ENCODE measurements at regions not wholly inside any gene's neighbourhood (a gene's known extent, or its start where the extent isn't known, plus 50 kb on each side); places are given as distances from the start of the nearest gene placed in this dataset.

- no peak for TF ChIP-seq CTCF (IDR thresholded peaks at IDR 0.05)
- H3K4me3 ChIP-seq (ENCODE audit: low read depth in 1 of 2, low read length in 1 of 2) = no peak overlapping the region
- no peaks in the 10 kb centered on the region for H3K27me3 ChIP-seq
Measured at GRCh38 chr13:109448629-109449028, 337.8 kb downstream of the IRS2 start.

GRCh38 chr13:109447667-109448066 is 338.7 kb downstream of the IRS2 start:
- Histone ChIP-seq H3K4me3 (ENCODE audit: low read depth in 1 of 2, low read length in 1 of 2) (no peak overlapping the region), H3K27ac (no peak overlapping the region), H3K4me1 (ENCODE audit: control insufficient read depth in 1 of 2, insufficient read depth in 1 of 2, low read depth in 1 of 2, low read length in 1 of 2) (no peaks in the 10 kb centered on the region), H3K9me3 (no peaks in the 10 kb centered on the region), H3K36me3 (no peaks in the 10 kb centered on the region), H3K27me3 (no peaks in the 10 kb centered on the region)
- TF ChIP-seq CTCF (IDR thresholded peaks at IDR 0.05) = no peak

More at GRCh38 chr13:109448629-109449028, 337.8 kb downstream of the IRS2 start:
- Histone ChIP-seq H3K4me1 (ENCODE audit: control insufficient read depth in 1 of 2, insufficient read depth in 1 of 2, low read depth in 1 of 2, low read length in 1 of 2) (no peaks in the 10 kb centered on the region), H3K27ac (no peak overlapping the region), H3K9me3 (no peaks in the 10 kb centered on the region), H3K36me3 (no peaks in the 10 kb centered on the region)

- H3K36me3 ChIP-seq = no peaks in the 10 kb centered on the region
- no peak overlapping the region for H3K4me3 ChIP-seq (ENCODE audit: low read depth in 1 of 2, low read length in 1 of 2)
- H3K4me1 ChIP-seq (ENCODE audit: control insufficient read depth in 1 of 2, insufficient read depth in 1 of 2, low read depth in 1 of 2, low read length in 1 of 2) = peaks cover 11 to 31% of the 10 kb centered on the region in 2 experiments
- H3K9me3 ChIP-seq = no peaks in the 10 kb centered on the region
- peak overlapping the region; percentile 46 for H3K27ac ChIP-seq
- no peaks in the 10 kb centered on the region for H3K27me3 ChIP-seq
- no peak for TF ChIP-seq CTCF (IDR thresholded peaks at IDR 0.05)
Measured at GRCh38 chr13:109440320-109440719, 346.1 kb downstream of the IRS2 start.

- Histone ChIP-seq H3K36me3 (no peaks in the 10 kb centered on the region), H3K27me3 (no peaks in the 10 kb centered on the region), H3K4me1 (ENCODE audit: control insufficient read depth in 1 of 2, insufficient read depth in 1 of 2, low read depth in 1 of 2, low read length in 1 of 2) (peaks cover 11 to 31% of the 10 kb centered on the region in 2 experiments), H3K9me3 (no peaks in the 10 kb centered on the region), H3K27ac (peak overlapping the region; percentile 46), H3K4me3 (ENCODE audit: low read depth in 1 of 2, low read length in 1 of 2) (no peak overlapping the region)
- TF ChIP-seq CTCF (IDR thresholded peaks at IDR 0.05) = no peak
Measured at GRCh38 chr13:109439813-109440212, 346.6 kb downstream of the IRS2 start.

DNA sequence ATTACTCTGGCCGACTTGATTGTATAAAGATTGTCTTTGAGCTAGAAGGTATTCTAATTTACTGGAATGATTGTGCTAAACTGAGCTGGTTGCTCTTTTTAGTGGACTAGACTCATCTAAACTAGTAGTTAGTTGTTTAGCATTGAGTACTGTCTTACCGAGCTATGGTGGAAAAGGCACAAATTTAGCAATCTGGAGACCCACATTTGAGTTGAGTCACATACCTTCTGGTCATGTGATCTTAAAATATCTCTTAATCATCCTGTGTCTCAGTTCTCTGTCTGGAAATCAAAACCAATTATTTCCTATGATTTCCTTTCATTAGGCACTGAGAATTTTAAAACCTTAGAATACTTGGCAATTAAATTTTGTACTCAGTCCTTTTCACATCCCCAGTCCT is 349.5 kb downstream of the IRS2 start:
- no peak overlapping the region for H3K27ac ChIP-seq
- H3K36me3 ChIP-seq = no peaks in the 10 kb centered on the region
- no peaks in the 10 kb centered on the region for H3K9me3 ChIP-seq
- no peak overlapping the region for H3K4me3 ChIP-seq (ENCODE audit: low read depth in 1 of 2, low read length in 1 of 2)
- TF ChIP-seq CTCF (IDR thresholded peaks at IDR 0.05) = no peak
- peaks cover 11 to 31% of the 10 kb centered on the region in 2 experiments for H3K4me1 ChIP-seq (ENCODE audit: control insufficient read depth in 1 of 2, insufficient read depth in 1 of 2, low read depth in 1 of 2, low read length in 1 of 2)
- H3K27me3 ChIP-seq = no peaks in the 10 kb centered on the region

All from neutrophil (primary cell).